HUDEP-2 (cell line): ENCODE measurements at regions not wholly inside any gene's neighbourhood (a gene's known extent, or its start where the extent isn't known, plus 50 kb on each side); places are given as distances from the start of the nearest gene placed in this dataset.
"Not testable (repeated sequence)": the region's sequence is repeated elsewhere in the genome, so short reads cannot be mapped to it uniquely, and the experiment has no call there.

ENCODE experiments used
- DNase-seq, 76 experiments: peaks; one replicate each; lab custom pipeline; 2025; ENCODE audit not compliant: unreplicated experiment in 76 of 76; lab: John Stamatoyannopoulos, UW

- no peak for DNase-seq
Measured at GRCh38 chr1:195294911-195295310, 1313.3 kb downstream of the KCNT2 start.

GRCh38 chr1:195278644-195279043 lies 1329.6 kb downstream of the KCNT2 start:
- DNase-seq: no peak

GRCh38 chr1:195275710-195276109 lies 1332.5 kb downstream of the KCNT2 start:
- no peak for DNase-seq

GRCh38 chr1:195251900-195252299 lies 1356.3 kb downstream of the KCNT2 start:
- DNase-seq: no peak

- no peak for DNase-seq
Measured at GRCh38 chr1:195243492-195243891, 1364.7 kb downstream of the KCNT2 start.

- DNase-seq: no peak
Measured at GRCh38 chr1:195241066-195241465, 1367.2 kb downstream of the KCNT2 start.

- DNase-seq: no peak
Measured at GRCh38 chr1:195238313-195238712, 1369.9 kb downstream of the KCNT2 start.

- no peak for DNase-seq
Measured at GRCh38 chr1:195236991-195237889, 1371.0 kb downstream of the KCNT2 start.

- DNase-seq: no peak
Measured at GRCh38 chr1:195218428-195219212, 1389.6 kb downstream of the KCNT2 start.

GRCh38 chr1:195202241-195202640 lies 1406.0 kb downstream of the KCNT2 start:
- no peak for DNase-seq

GRCh38 chr1:195200772-195201171 lies 1407.5 kb downstream of the KCNT2 start:
- no peak for DNase-seq

GRCh38 chr1:195197116-195197515 lies 1411.1 kb downstream of the KCNT2 start:
- DNase-seq: no peak

GRCh38 chr1:195195423-195196057 lies 1412.7 kb downstream of the KCNT2 start:
- DNase-seq: no peak

- DNase-seq: no peak
Measured at GRCh38 chr1:195193134-195193533, 1415.1 kb downstream of the KCNT2 start.

GRCh38 chr1:195188821-195189220 lies 1419.4 kb downstream of the KCNT2 start:
- no peak for DNase-seq

GRCh38 chr1:195186544-195186943 lies 1421.7 kb downstream of the KCNT2 start:
- no peak for DNase-seq

GRCh38 chr1:195185736-195186135 lies 1422.5 kb downstream of the KCNT2 start:
- DNase-seq: no peak

GRCh38 chr1:195185321-195185720 lies 1422.9 kb downstream of the KCNT2 start:
- no peak for DNase-seq

- peak in 1 of 76 experiments; percentile 2 for DNase-seq
Measured at GRCh38 chr1:195173753-195174152, 1434.5 kb downstream of the KCNT2 start.

GRCh38 chr1:195159795-195160194 lies 1448.4 kb downstream of the KCNT2 start:
- not testable (repeated sequence) for DNase-seq

GRCh38 chr1:195158091-195158490 lies 1450.1 kb downstream of the KCNT2 start:
- no peak for DNase-seq
